ENCODE measurements at regions not wholly inside any gene's neighbourhood (a gene's known extent, or its start where the extent isn't known, plus 50 kb on each side); places are given as distances from the start of the nearest gene placed in this dataset.

- H3K27me3 ChIP-seq (ENCODE audit: low read length): no peaks in the 10 kb centered on the region
- H3K4me2 ChIP-seq (ENCODE audit: low read depth, low read length, poor library complexity, severe bottlenecking): no peak overlapping the region
- H3K9me2 ChIP-seq (replicated peaks; ENCODE audit: insufficient read depth, low read length): no peaks in the 10 kb centered on the region
- no peak overlapping the region for H3K27ac ChIP-seq (ENCODE audit: low read depth, low read length)
- no peaks in the 10 kb centered on the region for H3F3A ChIP-seq (ENCODE audit: insufficient read depth)
- no peak for TF ChIP-seq EZH2phosphoT487 (conservative IDR thresholded peaks at IDR 0.05; ENCODE audit: low read length)
- TF ChIP-seq, protein P1, sequence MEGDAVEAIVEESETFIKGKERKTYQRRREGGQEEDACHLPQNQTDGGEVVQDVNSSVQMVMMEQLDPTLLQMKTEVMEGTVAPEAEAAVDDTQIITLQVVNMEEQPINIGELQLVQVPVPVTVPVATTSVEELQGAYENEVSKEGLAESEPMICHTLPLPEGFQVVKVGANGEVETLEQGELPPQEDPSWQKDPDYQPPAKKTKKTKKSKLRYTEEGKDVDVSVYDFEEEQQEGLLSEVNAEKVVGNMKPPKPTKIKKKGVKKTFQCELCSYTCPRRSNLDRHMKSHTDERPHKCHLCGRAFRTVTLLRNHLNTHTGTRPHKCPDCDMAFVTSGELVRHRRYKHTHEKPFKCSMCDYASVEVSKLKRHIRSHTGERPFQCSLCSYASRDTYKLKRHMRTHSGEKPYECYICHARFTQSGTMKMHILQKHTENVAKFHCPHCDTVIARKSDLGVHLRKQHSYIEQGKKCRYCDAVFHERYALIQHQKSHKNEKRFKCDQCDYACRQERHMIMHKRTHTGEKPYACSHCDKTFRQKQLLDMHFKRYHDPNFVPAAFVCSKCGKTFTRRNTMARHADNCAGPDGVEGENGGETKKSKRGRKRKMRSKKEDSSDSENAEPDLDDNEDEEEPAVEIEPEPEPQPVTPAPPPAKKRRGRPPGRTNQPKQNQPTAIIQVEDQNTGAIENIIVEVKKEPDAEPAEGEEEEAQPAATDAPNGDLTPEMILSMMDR (IDR thresholded peaks at IDR 0.05; ENCODE audit: insufficient read depth, low read length, poor library complexity, severe bottlenecking): no peak
- H2AFZ ChIP-seq (ENCODE audit: low read depth, low read length, severe bottlenecking): no peak overlapping the region
- H4K20me1 ChIP-seq (ENCODE audit: low read depth, low read length): no peaks in the 10 kb centered on the region
- no peaks in the 10 kb centered on the region for H3K9me3 ChIP-seq (ENCODE audit: insufficient read depth, low read length)
- H3K79me2 ChIP-seq (ENCODE audit: insufficient read depth, low read length): no peaks in the 10 kb centered on the region
- H3K9ac ChIP-seq (ENCODE audit: low read length): no peak overlapping the region
- H3K4me3 ChIP-seq (ENCODE audit: insufficient read depth, low read length, poor library complexity, severe bottlenecking): no peak overlapping the region
- H3K36me3 ChIP-seq (ENCODE audit: low read length): no peaks in the 10 kb centered on the region
Measured at GRCh38 chr3:124051636-124052035, 59.7 kb upstream of the ROPN1 start.

- H2AFZ ChIP-seq (ENCODE audit: low read depth, low read length, severe bottlenecking): no peak overlapping the region
- H3K36me3 ChIP-seq (ENCODE audit: low read length): no peaks in the 10 kb centered on the region
- no peak overlapping the region for H3K4me3 ChIP-seq (ENCODE audit: insufficient read depth, low read length, poor library complexity, severe bottlenecking)
- H3K9me3 ChIP-seq (ENCODE audit: insufficient read depth, low read length): no peaks in the 10 kb centered on the region
- H3F3A ChIP-seq (ENCODE audit: insufficient read depth): no peaks in the 10 kb centered on the region
- TF ChIP-seq EZH2phosphoT487 (conservative IDR thresholded peaks at IDR 0.05; ENCODE audit: low read length): no peak
- H4K20me1 ChIP-seq (ENCODE audit: low read depth, low read length): no peaks in the 10 kb centered on the region
- no peaks in the 10 kb centered on the region for H3K27me3 ChIP-seq (ENCODE audit: low read length)
- no peak overlapping the region for H3K9ac ChIP-seq (ENCODE audit: low read length)
- no peaks in the 10 kb centered on the region for H3K79me2 ChIP-seq (ENCODE audit: insufficient read depth, low read length)
- H3K27ac ChIP-seq (ENCODE audit: low read depth, low read length): no peak overlapping the region
- H3K9me2 ChIP-seq (replicated peaks; ENCODE audit: insufficient read depth, low read length): no peaks in the 10 kb centered on the region
- no peak overlapping the region for H3K4me2 ChIP-seq (ENCODE audit: low read depth, low read length, poor library complexity, severe bottlenecking)
Measured at GRCh38 chr3:124053871-124054270, 61.9 kb upstream of the ROPN1 start.

DNA sequence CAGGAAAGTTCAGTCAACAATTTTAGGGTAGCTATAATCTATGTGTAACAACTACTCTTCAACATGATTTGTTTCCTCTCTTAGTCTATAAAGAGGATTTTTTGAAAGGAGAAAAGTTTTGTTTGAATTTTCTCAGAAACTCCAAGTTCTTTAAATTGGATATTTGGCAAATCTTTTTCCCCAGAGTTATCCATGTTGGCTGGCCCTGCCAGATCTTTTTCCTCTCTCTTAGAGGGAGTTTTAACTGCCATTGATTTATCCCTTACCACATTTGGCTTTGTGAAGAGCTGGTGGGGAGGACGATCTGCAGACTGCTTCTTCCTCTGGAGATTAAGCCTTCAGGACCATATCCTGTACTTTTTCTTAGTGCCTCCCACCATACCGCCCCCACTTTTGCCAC, 64.9 kb upstream of the ROPN1 start:
- H3K27me3 ChIP-seq (ENCODE audit: low read length): no peaks in the 10 kb centered on the region
- H3K4me3 ChIP-seq (ENCODE audit: insufficient read depth, low read length, poor library complexity, severe bottlenecking): no peak overlapping the region
- H3K36me3 ChIP-seq (ENCODE audit: low read length): no peaks in the 10 kb centered on the region
- no peak overlapping the region for H3K9ac ChIP-seq (ENCODE audit: low read length)
- H3K79me2 ChIP-seq (ENCODE audit: insufficient read depth, low read length): no peaks in the 10 kb centered on the region
- H4K20me1 ChIP-seq (ENCODE audit: low read depth, low read length): no peaks in the 10 kb centered on the region
- H3K27ac ChIP-seq (ENCODE audit: low read depth, low read length): no peak overlapping the region
- TF ChIP-seq, protein P1 (IDR thresholded peaks at IDR 0.05; ENCODE audit: insufficient read depth, low read length, poor library complexity, severe bottlenecking): no peak
- TF ChIP-seq EZH2phosphoT487 (conservative IDR thresholded peaks at IDR 0.05; ENCODE audit: low read length): no peak
- no peaks in the 10 kb centered on the region for H3K9me3 ChIP-seq (ENCODE audit: insufficient read depth, low read length)
- no peak overlapping the region for H2AFZ ChIP-seq (ENCODE audit: low read depth, low read length, severe bottlenecking)
- H3K9me2 ChIP-seq (replicated peaks; ENCODE audit: insufficient read depth, low read length): no peaks in the 10 kb centered on the region
- no peak overlapping the region for H3K4me2 ChIP-seq (ENCODE audit: low read depth, low read length, poor library complexity, severe bottlenecking)
- H3F3A ChIP-seq (ENCODE audit: insufficient read depth): no peaks in the 10 kb centered on the region

- no peaks in the 10 kb centered on the region for H3K9me2 ChIP-seq (replicated peaks; ENCODE audit: insufficient read depth, low read length)
- H2AFZ ChIP-seq (ENCODE audit: low read depth, low read length, severe bottlenecking): no peak overlapping the region
- TF ChIP-seq, protein P1 (IDR thresholded peaks at IDR 0.05; ENCODE audit: insufficient read depth, low read length, poor library complexity, severe bottlenecking): no peak
- TF ChIP-seq EZH2phosphoT487 (conservative IDR thresholded peaks at IDR 0.05; ENCODE audit: low read length): no peak
- no peaks in the 10 kb centered on the region for H3K9me3 ChIP-seq (ENCODE audit: insufficient read depth, low read length)
- no peak overlapping the region for H3K27ac ChIP-seq (ENCODE audit: low read depth, low read length)
- H4K20me1 ChIP-seq (ENCODE audit: low read depth, low read length): no peaks in the 10 kb centered on the region
- no peaks in the 10 kb centered on the region for H3K36me3 ChIP-seq (ENCODE audit: low read length)
- H3K4me2 ChIP-seq (ENCODE audit: low read depth, low read length, poor library complexity, severe bottlenecking): no peak overlapping the region
- H3K9ac ChIP-seq (ENCODE audit: low read length): no peak overlapping the region
- H3K27me3 ChIP-seq (ENCODE audit: low read length): no peaks in the 10 kb centered on the region
- H3F3A ChIP-seq (ENCODE audit: insufficient read depth): no peaks in the 10 kb centered on the region
- H3K4me3 ChIP-seq (ENCODE audit: insufficient read depth, low read length, poor library complexity, severe bottlenecking): no peak overlapping the region
- no peaks in the 10 kb centered on the region for H3K79me2 ChIP-seq (ENCODE audit: insufficient read depth, low read length)
Measured at GRCh38 chr3:124057420-124057819, 65.5 kb upstream of the ROPN1 start.

Data from SU-DHL-6 (cell line).